GM12891 (cell line): ENCODE measurements at regions not wholly inside any gene's neighbourhood (a gene's known extent, or its start where the extent isn't known, plus 50 kb on each side); places are given as distances from the start of the nearest gene placed in this dataset.
"Not testable (repeated sequence)": the region's sequence is repeated elsewhere in the genome, so short reads cannot be mapped to it uniquely, and the experiment has no call there.

Experiments used
- DNase-seq: peaks from one replicate; pipeline ENCODE4 v3.0.0; 2011; ENCODE audit warnings: low spot score; ENCODE audit not compliant: insufficient read length
- FAIRE-seq: peaks from 2 replicates; lab custom pipeline; 2011; peaks lifted over from hg19 to GRCh38; lab: Jason Lieb, UNC
- PAX5 ChIP-seq: IDR thresholded peaks from 2 replicates; pipeline ENCODE4 v1.6.1; 2011; ENCODE audit warnings: low read length, moderate library complexity, mild to moderate bottlenecking; ENCODE audit not compliant: insufficient read depth, severe bottlenecking
- POLR2A ChIP-seq: IDR thresholded peaks from 2 replicates; pipeline ENCODE4 v1.6.1; 2011; ENCODE audit warnings: low read depth, low read length, control low read depth
- POLR2AphosphoS5 ChIP-seq: IDR thresholded peaks from 2 replicates; pipeline ENCODE4 v1.6.1; 2011; ENCODE audit warnings: low read depth, low read length, control low read depth
- POU2F2 ChIP-seq: IDR thresholded peaks from 2 replicates; pipeline ENCODE4 v1.6.1; 2011; ENCODE audit warnings: low read depth, mild to moderate bottlenecking, control low read depth, low read length, moderate library complexity
- SPI1 ChIP-seq: IDR thresholded peaks from 2 replicates; pipeline ENCODE4 v1.6.1; 2011; ENCODE audit warnings: low read depth, low read length, control low read depth
- TAF1 ChIP-seq: IDR thresholded peaks from 2 replicates; pipeline ENCODE4 v1.6.1; 2011; ENCODE audit warnings: low read depth, low read length, control low read depth

GRCh38 chr10:78214955-78215354, 181.3 kb downstream of the RPS24 start:
- FAIRE-seq = no peak
- no peak for DNase-seq

GRCh38 chr10:78215645-78216044, 182.0 kb downstream of the RPS24 start:
- FAIRE-seq (no peak), DNase-seq (no peak)
- TF ChIP-seq POLR2AphosphoS5 = no peak
- TF ChIP-seq SPI1 = no peak
- no peak for TF ChIP-seq TAF1
- TF ChIP-seq PAX5 = no peak
- TF ChIP-seq POU2F2 = no peak
- TF ChIP-seq POLR2A = no peak

More at GRCh38 chr10:78214955-78215354, 181.3 kb downstream of the RPS24 start:
- TF ChIP-seq POLR2AphosphoS5 (no peak), PAX5 (no peak), POLR2A (no peak), TAF1 (no peak), SPI1 (no peak), POU2F2 (no peak)

- TF ChIP-seq POLR2A (no peak), TAF1 (no peak), POU2F2 (no peak), PAX5 (no peak), SPI1 (no peak), POLR2AphosphoS5 (no peak)
- no peak for FAIRE-seq
- no peak for DNase-seq
Measured at GRCh38 chr10:78217336-78217735, 183.7 kb downstream of the RPS24 start.

- DNase-seq (no peak), FAIRE-seq (no peak)
- TF ChIP-seq POLR2AphosphoS5 (no peak), PAX5 (no peak), TAF1 (no peak), POLR2A (no peak), SPI1 (no peak), POU2F2 (no peak)
Measured at GRCh38 chr10:78218798-78219490, 185.3 kb downstream of the RPS24 start.

GRCh38 chr10:78219568-78219967, 185.9 kb downstream of the RPS24 start:
- DNase-seq, FAIRE-seq: not testable (repeated sequence)

- FAIRE-seq = no peak
- DNase-seq = no peak
- no peak for TF ChIP-seq TAF1
- TF ChIP-seq SPI1 = no peak
- TF ChIP-seq POLR2A = no peak
Measured at GRCh38 chr10:78220781-78221180, 187.1 kb downstream of the RPS24 start.

- DNase-seq (no peak), FAIRE-seq (no peak)
- TF ChIP-seq PAX5 (no peak), POU2F2 (no peak), TAF1 (no peak), POLR2A (no peak), SPI1 (no peak), POLR2AphosphoS5 (no peak)
Measured at GRCh38 chr10:78222096-78222790, 188.6 kb downstream of the RPS24 start.

GRCh38 chr10:78223088-78223487, 189.4 kb downstream of the RPS24 start:
- no peak for TF ChIP-seq TAF1
- TF ChIP-seq POLR2AphosphoS5 = no peak
- no peak for TF ChIP-seq POLR2A
- TF ChIP-seq PAX5 = no peak
- TF ChIP-seq SPI1 = no peak
- no peak for TF ChIP-seq POU2F2
- DNase-seq = no peak
- FAIRE-seq = no peak

- TF ChIP-seq POLR2A (no peak), POU2F2 (no peak), SPI1 (no peak), PAX5 (no peak), TAF1 (no peak), POLR2AphosphoS5 (no peak)
- no peak for FAIRE-seq
- DNase-seq = no peak
Measured at GRCh38 chr10:78224602-78225001, 190.9 kb downstream of the RPS24 start.

GRCh38 chr10:78225594-78225993, 191.9 kb downstream of the RPS24 start:
- FAIRE-seq (no peak), DNase-seq (no peak)
- no peak for TF ChIP-seq PAX5
- TF ChIP-seq POLR2AphosphoS5 = no peak
